ENCODE measurements at regions not wholly inside any gene's neighbourhood (a gene's known extent, or its start where the extent isn't known, plus 50 kb on each side); places are given as distances from the start of the nearest gene placed in this dataset.

DNA sequence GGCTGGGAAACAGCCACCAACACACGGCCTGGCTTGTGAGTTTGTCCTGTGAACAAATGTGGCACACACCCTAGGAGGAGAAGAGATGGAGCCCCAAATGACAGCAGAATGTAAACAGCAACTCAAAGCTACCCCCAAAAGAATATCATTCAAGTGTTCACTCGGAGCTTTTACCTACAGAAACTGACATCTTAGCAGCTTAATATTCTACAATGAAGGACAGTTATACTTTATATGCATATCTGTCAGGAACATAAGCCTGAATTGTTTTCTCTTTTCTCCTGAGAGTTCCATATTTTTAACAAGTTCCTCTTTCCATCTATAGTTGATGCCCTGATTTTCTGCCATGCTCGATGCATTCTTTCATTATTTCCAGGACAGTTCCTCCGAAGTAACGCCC is 566.0 kb upstream of the MAP3K7 start:
- TF ChIP-seq, protein P1, sequence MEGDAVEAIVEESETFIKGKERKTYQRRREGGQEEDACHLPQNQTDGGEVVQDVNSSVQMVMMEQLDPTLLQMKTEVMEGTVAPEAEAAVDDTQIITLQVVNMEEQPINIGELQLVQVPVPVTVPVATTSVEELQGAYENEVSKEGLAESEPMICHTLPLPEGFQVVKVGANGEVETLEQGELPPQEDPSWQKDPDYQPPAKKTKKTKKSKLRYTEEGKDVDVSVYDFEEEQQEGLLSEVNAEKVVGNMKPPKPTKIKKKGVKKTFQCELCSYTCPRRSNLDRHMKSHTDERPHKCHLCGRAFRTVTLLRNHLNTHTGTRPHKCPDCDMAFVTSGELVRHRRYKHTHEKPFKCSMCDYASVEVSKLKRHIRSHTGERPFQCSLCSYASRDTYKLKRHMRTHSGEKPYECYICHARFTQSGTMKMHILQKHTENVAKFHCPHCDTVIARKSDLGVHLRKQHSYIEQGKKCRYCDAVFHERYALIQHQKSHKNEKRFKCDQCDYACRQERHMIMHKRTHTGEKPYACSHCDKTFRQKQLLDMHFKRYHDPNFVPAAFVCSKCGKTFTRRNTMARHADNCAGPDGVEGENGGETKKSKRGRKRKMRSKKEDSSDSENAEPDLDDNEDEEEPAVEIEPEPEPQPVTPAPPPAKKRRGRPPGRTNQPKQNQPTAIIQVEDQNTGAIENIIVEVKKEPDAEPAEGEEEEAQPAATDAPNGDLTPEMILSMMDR (IDR thresholded peaks at IDR 0.05; ENCODE audit: insufficient read depth, low read length): no peak
- no peak for TF ChIP-seq POLR2AphosphoS5 (IDR thresholded peaks at IDR 0.05; ENCODE audit: low read depth)
- no peak for TF ChIP-seq GABPA (IDR thresholded peaks at IDR 0.05; ENCODE audit: low read depth)
- TF ChIP-seq, protein P2, sequence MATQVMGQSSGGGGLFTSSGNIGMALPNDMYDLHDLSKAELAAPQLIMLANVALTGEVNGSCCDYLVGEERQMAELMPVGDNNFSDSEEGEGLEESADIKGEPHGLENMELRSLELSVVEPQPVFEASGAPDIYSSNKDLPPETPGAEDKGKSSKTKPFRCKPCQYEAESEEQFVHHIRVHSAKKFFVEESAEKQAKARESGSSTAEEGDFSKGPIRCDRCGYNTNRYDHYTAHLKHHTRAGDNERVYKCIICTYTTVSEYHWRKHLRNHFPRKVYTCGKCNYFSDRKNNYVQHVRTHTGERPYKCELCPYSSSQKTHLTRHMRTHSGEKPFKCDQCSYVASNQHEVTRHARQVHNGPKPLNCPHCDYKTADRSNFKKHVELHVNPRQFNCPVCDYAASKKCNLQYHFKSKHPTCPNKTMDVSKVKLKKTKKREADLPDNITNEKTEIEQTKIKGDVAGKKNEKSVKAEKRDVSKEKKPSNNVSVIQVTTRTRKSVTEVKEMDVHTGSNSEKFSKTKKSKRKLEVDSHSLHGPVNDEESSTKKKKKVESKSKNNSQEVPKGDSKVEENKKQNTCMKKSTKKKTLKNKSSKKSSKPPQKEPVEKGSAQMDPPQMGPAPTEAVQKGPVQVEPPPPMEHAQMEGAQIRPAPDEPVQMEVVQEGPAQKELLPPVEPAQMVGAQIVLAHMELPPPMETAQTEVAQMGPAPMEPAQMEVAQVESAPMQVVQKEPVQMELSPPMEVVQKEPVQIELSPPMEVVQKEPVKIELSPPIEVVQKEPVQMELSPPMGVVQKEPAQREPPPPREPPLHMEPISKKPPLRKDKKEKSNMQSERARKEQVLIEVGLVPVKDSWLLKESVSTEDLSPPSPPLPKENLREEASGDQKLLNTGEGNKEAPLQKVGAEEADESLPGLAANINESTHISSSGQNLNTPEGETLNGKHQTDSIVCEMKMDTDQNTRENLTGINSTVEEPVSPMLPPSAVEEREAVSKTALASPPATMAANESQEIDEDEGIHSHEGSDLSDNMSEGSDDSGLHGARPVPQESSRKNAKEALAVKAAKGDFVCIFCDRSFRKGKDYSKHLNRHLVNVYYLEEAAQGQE (IDR thresholded peaks at IDR 0.05; ENCODE audit: insufficient replicate concordance, low read depth): no peak
- TF ChIP-seq SPI1 (IDR thresholded peaks at IDR 0.05; ENCODE audit: borderline replicate concordance, low read depth): no peak
